ENCODE measurements at regions not wholly inside any gene's neighbourhood (a gene's known extent, or its start where the extent isn't known, plus 50 kb on each side); places are given as distances from the start of the nearest gene placed in this dataset.

- no peaks in the 10 kb centered on the region for H3K27me3 ChIP-seq (ENCODE audit: insufficient read depth, low read length)
- no peaks in the 10 kb centered on the region for H3K4me1 ChIP-seq (ENCODE audit: insufficient read depth, low read length)
- peaks cover 2% of the 10 kb centered on the region for H3K9me3 ChIP-seq (ENCODE audit: low read depth, low read length)
- H3K79me2 ChIP-seq (ENCODE audit: insufficient read depth, low read length), result no peaks in the 10 kb centered on the region
- H3K4me2 ChIP-seq (ENCODE audit: insufficient read depth, low read length), result no peak overlapping the region
- no peak overlapping the region for H3K4me3 ChIP-seq (ENCODE audit: insufficient read depth, low read length)
- no peak overlapping the region for H3K27ac ChIP-seq (ENCODE audit: low read depth, low read length)
- no peak for DNase-seq (ENCODE audit: insufficient read length, low spot score, missing footprints)
- TF ChIP-seq CTCF (IDR thresholded peaks at IDR 0.05; ENCODE audit: extremely low read depth, low read depth, low read length), result no peak
- H4K20me1 ChIP-seq (ENCODE audit: insufficient read depth, low read length), result no peaks in the 10 kb centered on the region
- H2AFZ ChIP-seq (ENCODE audit: low read length), result no peak overlapping the region
- no peaks in the 10 kb centered on the region for H3K36me3 ChIP-seq (ENCODE audit: insufficient read depth, low read length)
These were observed 171.3 kb upstream of the NTF3 start for GRCh38 chr12:5260591-5261086.

- Histone ChIP-seq H3K27me3 (ENCODE audit: insufficient read depth, low read length) (no peaks in the 10 kb centered on the region), H3K4me2 (ENCODE audit: insufficient read depth, low read length) (no peak overlapping the region), H3K9me3 (ENCODE audit: low read depth, low read length) (peaks cover 2% of the 10 kb centered on the region), H3K4me3 (ENCODE audit: insufficient read depth, low read length) (no peak overlapping the region), H3K4me1 (ENCODE audit: insufficient read depth, low read length) (no peaks in the 10 kb centered on the region), H3K36me3 (ENCODE audit: insufficient read depth, low read length) (no peaks in the 10 kb centered on the region), H3K79me2 (ENCODE audit: insufficient read depth, low read length) (no peaks in the 10 kb centered on the region), H4K20me1 (ENCODE audit: insufficient read depth, low read length) (no peaks in the 10 kb centered on the region), H2AFZ (ENCODE audit: low read length) (no peak overlapping the region), H3K27ac (ENCODE audit: low read depth, low read length) (no peak overlapping the region)
- no peak for TF ChIP-seq CTCF (IDR thresholded peaks at IDR 0.05; ENCODE audit: extremely low read depth, low read depth, low read length)
- DNase-seq (ENCODE audit: insufficient read length, low spot score, missing footprints), result no peak
These were observed 169.5 kb upstream of the NTF3 start for GRCh38 chr12:5262450-5262849.

GRCh38 chr12:5262885-5263284 lies 169.0 kb upstream of the NTF3 start:
- Histone ChIP-seq H3K27ac (ENCODE audit: low read depth, low read length) (no peak overlapping the region), H4K20me1 (ENCODE audit: insufficient read depth, low read length) (no peaks in the 10 kb centered on the region), H3K79me2 (ENCODE audit: insufficient read depth, low read length) (no peaks in the 10 kb centered on the region), H3K36me3 (ENCODE audit: insufficient read depth, low read length) (no peaks in the 10 kb centered on the region), H3K4me3 (ENCODE audit: insufficient read depth, low read length) (no peak overlapping the region), H3K27me3 (ENCODE audit: insufficient read depth, low read length) (no peaks in the 10 kb centered on the region), H3K4me2 (ENCODE audit: insufficient read depth, low read length) (no peak overlapping the region), H3K9me3 (ENCODE audit: low read depth, low read length) (peaks cover 2% of the 10 kb centered on the region), H3K4me1 (ENCODE audit: insufficient read depth, low read length) (no peaks in the 10 kb centered on the region), H2AFZ (ENCODE audit: low read length) (no peak overlapping the region)
- TF ChIP-seq CTCF (IDR thresholded peaks at IDR 0.05; ENCODE audit: extremely low read depth, low read depth, low read length), result no peak
- no peak for DNase-seq (ENCODE audit: insufficient read length, low spot score, missing footprints)

GRCh38 chr12:5264006-5264405 lies 167.9 kb upstream of the NTF3 start:
- no peak for TF ChIP-seq CTCF (IDR thresholded peaks at IDR 0.05; ENCODE audit: extremely low read depth, low read depth, low read length)
- Histone ChIP-seq H3K4me2 (ENCODE audit: insufficient read depth, low read length) (no peak overlapping the region), H4K20me1 (ENCODE audit: insufficient read depth, low read length) (no peaks in the 10 kb centered on the region), H3K27ac (ENCODE audit: low read depth, low read length) (no peak overlapping the region), H3K4me1 (ENCODE audit: insufficient read depth, low read length) (no peaks in the 10 kb centered on the region), H2AFZ (ENCODE audit: low read length) (no peak overlapping the region), H3K36me3 (ENCODE audit: insufficient read depth, low read length) (no peaks in the 10 kb centered on the region), H3K4me3 (ENCODE audit: insufficient read depth, low read length) (no peak overlapping the region), H3K79me2 (ENCODE audit: insufficient read depth, low read length) (no peaks in the 10 kb centered on the region), H3K9me3 (ENCODE audit: low read depth, low read length) (peaks cover 2% of the 10 kb centered on the region), H3K27me3 (ENCODE audit: insufficient read depth, low read length) (no peaks in the 10 kb centered on the region)
- DNase-seq (ENCODE audit: insufficient read length, low spot score, missing footprints), result no peak

All from osteoblast (primary cell).